Activated effector memory CD4-positive, alpha-beta T cell treated with anti-CD3 and anti-CD28 coated beads, Interleukin-2, amount 50 U/mL, for 16 hours (primary cell): ENCODE measurements at regions not wholly inside any gene's neighbourhood (a gene's known extent, or its start where the extent isn't known, plus 50 kb on each side); places are given as distances from the start of the nearest gene placed in this dataset.

ENCODE experiments used
- DNase-seq: peaks from one replicate; pipeline ENCODE4 v3.0.0-alpha.2; 2020

- no peak for DNase-seq
These were observed 101.3 kb upstream of the ANO1 start for GRCh38 chr11:69976794-69977193.

- DNase-seq, result no peak
These were observed 100.2 kb upstream of the ANO1 start for GRCh38 chr11:69977951-69978350.

- DNase-seq, result no peak
These were observed 99.1 kb upstream of the ANO1 start for GRCh38 chr11:69978841-69979614.

GRCh38 chr11:69979632-69980031 lies 98.5 kb upstream of the ANO1 start:
- no peak for DNase-seq

- DNase-seq, result no peak
These were observed 96.9 kb upstream of the ANO1 start for GRCh38 chr11:69981119-69981784.

- DNase-seq, result no peak
These were observed 95.2 kb upstream of the ANO1 start for GRCh38 chr11:69982690-69983570.

- DNase-seq, result no peak
These were observed 94.6 kb upstream of the ANO1 start for GRCh38 chr11:69983571-69983877.

GRCh38 chr11:69983897-69984438 lies 94.1 kb upstream of the ANO1 start:
- no peak for DNase-seq

GRCh38 chr11:69984457-69985261 lies 93.5 kb upstream of the ANO1 start:
- no peak for DNase-seq

GRCh38 chr11:69985331-69985640 lies 92.8 kb upstream of the ANO1 start:
- no peak for DNase-seq

GRCh38 chr11:69985641-69986439 lies 92.3 kb upstream of the ANO1 start:
- DNase-seq, result peak; percentile 52

GRCh38 chr11:69986440-69986787 lies 91.7 kb upstream of the ANO1 start:
- no peak for DNase-seq

GRCh38 chr11:69986830-69987229 lies 91.3 kb upstream of the ANO1 start:
- no peak for DNase-seq

GRCh38 chr11:69992026-69992425 lies 86.1 kb upstream of the ANO1 start:
- DNase-seq, result no peak

GRCh38 chr11:69992943-69993694 lies 85.0 kb upstream of the ANO1 start:
- DNase-seq, result no peak

- no peak for DNase-seq
These were observed 83.3 kb upstream of the ANO1 start for GRCh38 chr11:69994810-69995209.

GRCh38 chr11:69995697-69996096 lies 82.4 kb upstream of the ANO1 start:
- no peak for DNase-seq

- DNase-seq, result no peak
These were observed 81.7 kb upstream of the ANO1 start for GRCh38 chr11:69996451-69996850.

GRCh38 chr11:69997352-69997751 lies 80.8 kb upstream of the ANO1 start:
- DNase-seq, result no peak

- no peak for DNase-seq
These were observed 78.4 kb upstream of the ANO1 start for GRCh38 chr11:69999721-70000120.

- DNase-seq, result no peak
These were observed 77.9 kb upstream of the ANO1 start for GRCh38 chr11:70000228-70000627.
